ENCODE measurements at regions not wholly inside any gene's neighbourhood (a gene's known extent, or its start where the extent isn't known, plus 50 kb on each side); places are given as distances from the start of the nearest gene placed in this dataset.
A peak's percentile ranks its signal among the peaks of the same experiment; 100 is the strongest.
"Not testable (repeated sequence)": the region's sequence is repeated elsewhere in the genome, so short reads cannot be mapped to it uniquely, and the experiment has no call there.

DNA sequence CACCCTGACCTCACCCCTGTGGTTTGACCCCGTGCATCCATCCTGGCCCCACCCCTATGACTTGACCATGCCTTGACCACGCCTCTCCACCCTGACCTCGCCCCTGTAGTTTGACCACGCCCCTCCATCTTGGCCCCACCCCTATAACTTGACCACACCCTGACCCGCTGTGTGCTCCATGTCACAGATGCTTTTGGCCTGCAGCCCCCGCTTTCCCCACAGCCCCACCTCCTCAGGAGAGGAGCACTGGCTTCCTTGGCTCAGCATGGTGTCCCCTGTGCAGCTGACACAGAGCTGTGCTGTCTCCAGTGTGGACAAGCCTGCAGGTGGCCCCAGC, 269.9 kb upstream of the SFSWAP start:
- no peak for DNase-seq

DNA sequence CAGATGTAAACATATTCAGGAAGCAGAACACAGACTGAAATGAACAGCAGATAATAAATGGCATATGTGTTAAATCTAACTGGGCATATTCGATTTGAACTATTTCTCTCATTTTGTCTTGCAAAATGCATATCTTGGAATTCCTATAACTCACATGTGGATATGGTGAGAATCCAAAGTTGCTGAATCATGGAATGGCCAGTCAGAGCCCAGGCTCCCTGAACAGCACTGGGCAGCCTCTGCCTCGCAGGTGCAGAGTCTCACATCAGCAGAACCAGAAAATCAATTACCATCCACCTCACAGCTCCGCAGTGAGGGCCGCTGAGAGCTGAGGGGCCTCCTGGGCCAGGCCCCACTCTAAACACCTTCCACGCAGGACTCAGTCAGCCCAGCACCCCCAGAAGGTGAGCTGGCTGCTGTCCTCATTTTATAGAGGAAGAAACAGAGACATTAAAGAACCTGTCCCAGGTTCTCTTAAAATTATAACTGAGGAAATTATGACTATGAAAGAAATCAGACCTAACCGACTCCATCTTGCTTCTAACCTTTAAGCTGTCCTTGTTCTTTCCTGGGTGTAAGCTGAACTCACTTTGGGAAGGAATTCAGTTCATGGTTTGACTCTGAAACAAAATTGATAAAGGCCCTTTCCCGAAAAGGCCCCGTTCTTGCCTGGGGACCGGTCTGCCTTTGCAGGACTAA, 269.1 kb upstream of the SFSWAP start:
- DNase-seq, result no peak

DNA sequence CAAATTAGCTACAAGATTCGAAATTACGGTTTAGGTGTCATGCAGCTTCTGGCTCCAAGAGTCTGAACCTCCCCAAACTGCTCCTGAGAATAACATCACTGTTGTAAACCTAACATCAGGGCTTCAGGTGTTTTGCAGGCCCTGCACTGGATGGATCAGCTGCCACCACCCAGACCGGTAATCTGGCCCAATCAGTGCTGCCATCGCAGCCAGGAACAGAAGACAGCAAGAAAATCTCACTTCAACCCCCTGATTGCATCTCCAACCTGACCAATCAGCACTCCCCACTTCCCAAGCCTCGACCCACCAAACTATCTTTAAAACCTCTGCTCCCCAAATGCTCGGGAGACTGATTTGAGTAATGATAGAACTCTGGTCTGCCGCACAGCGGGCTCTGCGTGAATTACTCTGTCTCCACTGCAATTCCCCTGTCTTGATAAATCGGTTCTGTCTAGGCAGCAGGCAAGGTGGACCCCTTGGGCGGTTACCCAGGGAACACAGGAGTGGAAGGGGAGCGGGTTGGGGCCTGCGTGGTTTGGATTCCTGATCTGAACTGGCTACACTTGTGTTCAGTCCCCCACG, 268.5 kb upstream of the SFSWAP start:
- DNase-seq, result no peak

DNA sequence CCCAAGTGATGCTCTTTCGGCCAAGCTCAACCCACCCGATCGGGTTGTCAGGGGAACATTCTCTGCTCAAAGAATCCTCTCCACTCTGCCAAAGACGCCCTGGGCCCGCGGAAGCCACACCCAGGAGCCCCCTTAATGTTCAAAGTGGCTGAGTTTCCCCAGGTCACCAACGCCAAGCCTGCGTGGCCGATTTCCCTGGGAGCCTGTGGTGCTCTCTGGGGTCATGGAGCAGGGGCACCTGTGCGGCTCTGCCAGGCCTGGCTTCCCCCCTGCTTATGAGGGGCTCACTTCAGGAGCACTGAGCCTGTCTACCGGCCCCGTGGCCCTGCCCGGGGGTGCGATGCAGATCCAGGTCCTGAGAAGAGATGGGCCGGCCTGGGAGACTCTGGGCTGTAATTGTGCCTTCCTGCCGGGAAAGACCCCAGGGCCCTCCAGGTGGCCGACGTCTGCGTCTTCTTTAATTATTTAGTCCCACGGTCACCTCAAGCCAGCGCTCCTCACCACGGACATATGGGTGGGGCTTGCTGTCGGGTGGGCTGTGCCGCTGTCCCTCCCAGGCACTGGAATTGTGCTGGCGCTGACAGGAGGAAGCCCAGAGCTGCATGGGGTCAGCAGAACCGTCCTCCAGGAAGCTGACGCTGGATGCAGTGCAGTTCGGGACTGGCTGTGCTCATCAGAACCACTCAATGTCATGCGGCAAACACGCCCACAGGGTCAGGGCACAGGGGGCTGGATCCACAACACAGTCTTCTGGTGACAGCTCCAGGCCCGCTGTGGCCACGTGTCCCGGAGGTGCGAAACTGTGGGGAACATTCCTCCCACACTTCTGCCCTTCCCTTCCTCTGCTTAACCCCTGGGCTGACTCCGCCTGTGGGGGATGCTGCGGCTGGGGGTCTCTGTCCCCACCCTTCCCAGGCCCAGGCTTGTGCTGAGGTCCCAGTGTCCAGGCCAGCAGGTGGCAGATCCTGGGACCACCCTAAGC, 267.6 kb upstream of the SFSWAP start:
- DNase-seq, result no peak

DNA sequence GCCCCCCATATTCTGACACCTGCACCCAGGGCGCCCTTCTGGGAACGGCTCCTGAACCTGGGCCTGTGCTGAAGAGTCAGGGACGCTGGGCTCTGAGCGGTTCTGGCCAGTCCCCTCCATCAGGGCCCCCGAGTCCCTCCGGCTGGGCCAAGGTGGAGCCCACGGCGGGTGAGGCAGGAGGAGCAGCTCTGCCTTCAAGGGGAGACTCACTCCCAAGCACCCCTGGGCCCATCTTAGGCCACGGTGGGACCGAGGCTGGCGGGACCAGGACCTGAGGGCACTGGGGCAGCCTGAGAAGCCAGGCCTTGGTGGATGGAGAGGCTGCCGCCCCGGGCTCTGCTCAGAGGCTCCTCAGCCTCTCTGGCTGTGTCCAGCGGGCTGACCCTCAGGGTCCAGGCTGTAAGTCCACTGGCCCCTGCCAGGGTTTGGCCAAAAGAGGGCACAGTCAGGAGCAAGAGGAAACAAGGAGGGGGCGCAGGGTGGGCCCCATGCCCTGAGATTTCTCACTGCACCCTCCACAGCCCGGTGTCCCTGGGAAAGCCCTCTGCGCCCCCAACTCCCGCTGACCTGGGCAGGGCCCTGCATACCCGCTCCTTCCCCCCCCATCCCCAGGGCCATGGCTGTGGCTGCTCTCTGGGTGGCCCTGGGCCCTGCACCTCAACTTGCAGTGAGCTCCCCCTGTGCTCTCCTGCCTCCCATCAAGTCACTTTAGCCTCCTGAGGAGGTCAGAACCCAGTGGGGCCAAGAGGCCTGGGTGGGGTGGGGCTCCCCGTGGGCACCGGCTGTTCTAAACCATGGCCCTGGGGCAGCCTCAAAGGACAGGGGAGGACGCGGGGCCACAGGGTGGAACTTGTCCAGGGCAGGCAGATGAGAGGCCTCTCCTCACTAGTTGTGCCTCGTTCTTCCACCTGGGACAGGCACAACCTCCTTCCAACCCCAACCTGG, 266.4 kb upstream of the SFSWAP start:
- no peak for DNase-seq

DNA sequence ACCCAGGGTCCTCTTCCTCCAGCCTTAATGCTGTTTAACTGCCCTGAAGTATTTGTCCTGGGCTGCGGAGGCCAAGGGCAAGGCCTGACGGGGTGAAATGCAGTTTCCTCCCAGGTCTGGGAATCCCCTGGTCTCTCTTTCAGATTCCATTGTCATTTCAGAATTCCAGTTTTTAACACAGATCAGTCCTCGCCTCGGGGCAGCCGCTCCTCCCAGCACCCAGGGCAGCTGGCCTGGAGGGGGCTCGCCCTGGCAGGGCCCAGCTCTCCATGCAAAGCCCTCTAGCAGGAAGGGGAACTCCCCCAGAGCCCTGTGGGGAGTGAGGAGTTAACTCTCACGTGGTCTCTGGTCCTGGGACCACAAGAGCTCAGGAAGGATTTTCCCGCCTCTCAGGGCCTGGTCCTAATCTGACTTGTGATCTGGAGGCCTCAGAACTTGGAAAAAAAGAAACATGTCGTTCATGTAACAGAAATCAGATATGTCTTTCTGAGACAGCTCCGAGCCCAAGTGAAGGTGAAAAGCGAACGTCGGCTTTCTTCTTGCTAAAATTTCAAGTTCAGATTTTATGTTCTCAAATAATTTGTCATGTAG, 265.6 kb upstream of the SFSWAP start:
- DNase-seq, result no peak

DNA sequence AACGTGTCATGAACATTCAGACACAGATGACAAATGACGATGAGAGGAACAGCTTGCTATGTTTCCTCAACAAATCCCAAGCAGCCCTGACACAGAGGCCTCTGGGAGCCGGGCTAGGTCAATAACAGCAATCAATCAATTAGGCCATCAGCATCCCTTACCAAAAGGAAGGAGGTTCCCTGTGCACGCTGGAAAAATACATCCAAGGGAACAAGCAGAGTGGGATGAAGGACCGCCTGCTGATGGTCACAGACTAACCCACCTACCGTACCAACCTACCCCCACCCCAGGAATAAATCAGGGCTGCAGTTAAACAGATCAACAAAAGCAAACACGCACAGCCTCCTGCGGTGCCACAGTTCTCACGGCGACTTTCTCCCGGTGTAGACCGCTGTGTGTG, 265.1 kb upstream of the SFSWAP start:
- DNase-seq, result no peak

DNA sequence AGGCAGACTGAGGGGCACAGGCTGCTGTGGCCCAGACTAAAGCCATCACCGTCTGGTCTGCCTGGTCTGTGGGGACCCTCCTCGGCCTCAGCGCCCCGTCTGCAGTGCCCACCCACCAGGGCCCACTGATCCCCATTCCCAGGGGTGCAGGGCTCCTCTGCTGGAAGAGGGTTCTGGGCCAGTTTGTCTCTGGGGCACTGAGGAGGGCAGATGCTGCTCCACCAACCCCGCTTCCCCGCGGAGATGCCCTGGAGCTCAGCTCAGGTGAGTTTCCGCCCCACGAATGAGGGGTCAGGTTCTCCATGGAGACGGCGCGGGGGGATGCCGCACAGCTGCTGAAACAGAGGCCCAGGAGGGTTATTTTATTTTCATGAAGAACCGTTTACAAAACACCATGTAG, 263.3 kb upstream of the SFSWAP start:
- DNase-seq, result not testable (repeated sequence)

DNA sequence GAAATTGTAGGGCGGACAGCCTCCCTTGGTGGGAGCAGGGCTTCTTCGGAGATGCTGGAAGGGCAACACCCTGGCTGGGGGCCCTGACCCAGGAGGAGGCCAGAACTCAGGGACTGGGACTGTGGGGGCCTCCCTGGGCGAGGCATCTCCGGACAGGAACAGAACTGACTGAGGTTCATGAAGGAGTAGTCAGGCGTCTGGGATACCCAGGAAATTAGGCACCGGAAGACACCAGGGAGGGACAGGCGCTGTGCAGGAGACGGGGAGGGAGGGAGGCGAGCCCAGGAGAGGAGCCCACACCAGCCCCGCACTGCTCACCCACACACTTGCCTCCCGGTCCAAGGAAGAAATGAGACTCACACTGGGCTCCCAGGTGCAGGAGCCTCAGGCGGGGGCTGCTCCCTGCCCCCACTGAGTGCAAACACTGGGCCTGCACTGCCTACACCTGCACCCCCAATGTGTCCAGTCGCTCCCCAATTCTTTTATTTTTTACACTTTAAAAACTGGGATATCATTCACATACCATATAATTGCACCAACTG, 262.6 kb upstream of the SFSWAP start:
- no peak for DNase-seq

DNA sequence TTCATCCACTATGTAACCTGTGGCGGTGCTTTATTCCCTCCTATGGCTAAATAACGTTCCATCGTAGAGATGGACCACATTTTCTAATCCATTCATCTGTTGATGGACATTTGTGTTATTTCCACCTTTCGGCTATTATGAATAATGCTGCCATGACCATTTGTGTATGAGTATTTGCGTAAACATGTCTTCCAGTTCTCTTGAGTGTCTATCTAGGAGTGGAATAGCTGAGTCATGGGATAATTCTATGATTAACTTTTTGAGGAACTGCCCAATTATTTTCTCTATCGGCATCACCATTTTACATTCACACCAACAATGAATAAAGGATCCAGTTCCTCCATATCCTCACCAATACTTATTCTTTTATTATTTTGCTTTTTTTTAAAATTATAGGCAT, 261.9 kb upstream of the SFSWAP start:
- no peak for DNase-seq

DNA sequence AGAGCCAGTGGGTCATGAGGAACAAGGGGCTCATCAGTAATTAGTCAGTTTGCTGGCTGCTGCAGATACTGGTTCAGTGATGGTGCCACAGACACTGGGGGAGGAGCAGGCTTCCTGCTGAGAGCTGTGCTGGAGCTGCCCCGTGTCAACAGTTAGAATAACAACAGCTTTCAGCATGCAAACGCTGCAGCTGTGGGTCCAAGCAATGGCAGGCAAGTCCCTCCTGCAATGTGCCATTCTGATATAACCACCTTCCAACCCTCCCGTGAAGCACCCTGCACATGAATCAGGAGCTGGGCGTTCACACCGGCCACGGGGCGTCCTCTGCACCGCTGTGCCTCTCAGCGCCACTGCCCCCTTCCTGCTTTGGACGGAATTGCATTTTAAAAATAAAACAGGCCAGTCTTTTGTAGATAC, 258.4 kb upstream of the SFSWAP start:
- no peak for DNase-seq

DNA sequence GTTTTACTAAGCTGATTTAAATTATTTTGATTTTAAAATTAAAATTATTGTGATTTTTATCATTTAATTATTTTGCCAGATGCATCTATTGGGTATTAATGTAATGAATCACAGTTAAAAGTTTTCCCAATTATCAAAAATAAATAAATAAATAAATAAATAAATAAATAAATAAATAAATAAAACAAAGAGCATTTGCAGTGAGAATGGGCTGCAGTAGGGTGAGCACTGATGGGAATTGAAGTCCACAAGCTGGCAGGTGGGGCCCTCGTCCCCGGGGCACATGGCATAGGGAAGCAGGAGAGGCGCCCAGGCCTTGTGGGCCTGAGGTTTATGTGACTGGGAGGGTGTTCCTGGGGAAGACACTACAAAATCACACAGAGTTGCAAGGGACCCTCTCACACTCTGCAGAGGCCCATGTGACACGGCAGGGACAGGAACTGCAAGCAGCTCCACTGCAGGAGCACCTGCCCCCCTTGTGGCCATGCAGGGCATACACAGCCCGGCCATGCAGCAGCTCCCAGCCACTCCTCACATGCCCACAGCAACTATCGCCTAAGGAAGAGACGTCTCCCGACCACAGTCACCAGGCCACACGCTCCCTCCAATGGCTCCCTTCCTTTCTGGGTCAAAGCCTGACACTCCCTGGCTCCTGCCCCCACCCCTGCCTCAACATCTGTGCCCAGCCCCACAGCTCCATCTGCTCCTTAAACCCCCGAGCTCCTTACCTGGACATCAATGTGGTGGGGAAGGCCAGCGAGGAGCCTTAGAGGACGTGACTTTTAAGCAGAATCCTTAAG, 256.3 kb upstream of the SFSWAP start:
- peak; percentile 23 for DNase-seq

DNA sequence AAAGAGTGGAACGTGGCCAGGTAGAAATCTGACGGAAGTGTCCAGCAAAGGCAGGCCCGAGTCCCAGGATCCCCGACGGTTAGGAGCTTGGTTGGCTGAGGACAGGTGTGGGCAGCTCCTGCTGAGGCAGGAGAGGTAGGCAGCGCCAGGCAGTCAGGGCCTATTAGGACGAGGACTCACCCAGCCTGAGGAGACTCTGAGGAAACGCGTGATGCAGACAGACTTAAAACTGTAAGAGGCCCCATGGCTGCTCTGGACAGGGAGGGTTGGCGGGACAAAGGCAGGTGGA, 255.7 kb upstream of the SFSWAP start:
- DNase-seq, result no peak

DNA sequence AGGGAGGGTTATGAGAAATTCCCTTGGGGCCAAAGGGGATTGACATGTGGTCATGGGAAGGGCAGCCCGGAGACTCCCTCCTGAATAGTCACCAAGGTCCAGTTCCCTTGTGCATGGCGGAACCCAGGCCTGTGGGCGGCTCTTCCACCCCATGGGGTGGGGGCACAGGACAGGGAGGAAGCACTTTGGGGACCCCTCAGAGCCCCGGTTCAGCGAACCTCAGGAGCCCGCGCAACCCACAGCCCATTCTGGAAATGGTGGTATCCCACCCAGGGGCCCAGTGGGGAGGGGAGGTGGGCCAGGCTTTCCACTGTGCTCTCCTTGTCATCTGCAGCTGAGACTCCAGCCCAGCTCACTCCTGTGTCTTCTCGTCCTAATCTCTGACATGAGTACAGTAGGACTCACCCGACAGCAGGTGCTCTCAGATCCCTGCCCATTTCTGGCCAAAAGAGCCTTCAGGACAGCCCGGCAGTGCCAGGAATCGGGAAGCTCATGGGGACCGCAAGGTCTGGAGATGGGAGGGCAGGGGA, 255.2 kb upstream of the SFSWAP start:
- DNase-seq, result no peak

DNA sequence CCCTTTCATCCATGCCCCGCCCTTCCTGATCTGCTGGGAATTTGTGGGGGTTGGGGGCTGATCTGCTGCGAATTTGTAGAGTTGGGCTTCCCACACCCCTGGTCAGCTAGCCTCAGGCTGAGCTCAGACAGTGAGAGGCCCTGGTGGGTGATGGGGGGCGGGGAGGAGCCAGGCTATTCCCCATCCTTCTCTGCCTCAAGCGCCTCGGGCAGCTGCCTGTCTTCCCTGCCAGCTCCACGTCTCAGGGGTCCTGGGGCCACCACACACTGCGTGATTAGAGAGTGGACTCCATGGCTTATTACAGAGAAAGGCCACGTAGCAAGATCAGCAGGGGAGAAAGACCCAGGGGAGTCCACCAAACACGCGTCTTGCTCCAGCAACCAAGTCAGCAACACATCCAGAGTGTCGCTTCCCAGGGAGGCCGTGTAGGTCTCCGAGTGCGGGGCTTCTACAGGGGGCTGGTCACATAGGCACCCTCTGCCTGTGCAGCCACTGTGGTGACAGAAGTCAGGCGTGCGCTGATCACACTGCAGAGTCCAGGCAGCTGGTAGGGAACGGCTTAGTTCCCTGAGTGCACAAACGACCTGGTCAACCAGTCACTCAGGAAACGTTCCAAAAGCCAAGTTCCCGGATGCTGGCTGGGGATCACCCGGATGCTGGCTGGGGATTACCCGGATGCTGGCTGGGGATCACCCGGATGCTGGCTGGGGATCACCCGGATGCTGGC, 254.4 kb upstream of the SFSWAP start:
- DNase-seq, result no peak

DNA sequence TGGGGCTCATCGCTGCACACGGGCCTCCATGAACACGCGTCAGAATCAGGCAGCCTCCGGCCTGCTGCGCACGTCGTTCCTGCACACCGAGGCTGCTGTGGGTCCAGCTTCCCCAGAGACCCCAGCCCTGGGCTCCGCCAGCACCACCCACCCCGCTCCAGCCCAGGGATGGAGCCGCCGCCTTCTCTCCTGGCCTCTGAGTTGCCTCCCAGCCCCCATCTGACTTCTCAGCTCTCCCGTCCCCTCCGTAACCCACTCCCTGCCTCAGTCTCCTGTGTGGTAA, 253.9 kb upstream of the SFSWAP start:
- no peak for DNase-seq

DNA sequence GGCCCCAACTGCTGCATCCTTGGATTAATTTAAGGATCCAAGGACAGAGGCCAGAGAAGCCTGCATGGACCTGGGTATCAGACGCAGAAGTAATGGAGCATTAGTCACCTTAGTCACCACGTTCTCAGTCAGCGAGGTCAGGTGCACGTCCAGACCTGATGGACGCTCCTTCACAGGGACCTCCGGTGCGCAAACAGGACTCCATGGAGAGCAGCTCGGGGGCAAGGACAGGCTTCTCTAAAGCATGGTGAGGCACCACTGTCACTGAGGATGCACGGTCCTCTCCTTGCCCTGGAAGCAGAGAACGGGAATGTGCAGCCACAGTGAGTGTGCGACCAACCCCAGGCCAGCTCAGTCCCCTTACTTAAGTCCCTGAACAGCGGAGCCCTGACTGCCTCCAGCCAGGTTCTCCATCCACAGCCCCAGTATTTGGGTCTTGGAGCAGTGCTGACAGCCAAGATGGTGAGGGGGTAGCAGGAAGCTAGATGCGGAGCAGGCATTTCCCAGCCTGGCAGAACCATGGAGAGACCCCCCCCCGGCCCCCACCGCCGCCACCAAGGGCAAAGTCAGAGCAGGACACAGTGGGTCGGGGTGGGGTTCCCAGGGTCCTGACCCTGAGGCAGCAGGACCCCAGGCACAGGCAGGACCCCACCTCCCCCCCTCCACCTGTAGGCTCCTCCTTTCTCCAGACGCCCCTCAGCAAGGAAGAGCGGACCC, 253.4 kb upstream of the SFSWAP start:
- DNase-seq, result no peak

DNA sequence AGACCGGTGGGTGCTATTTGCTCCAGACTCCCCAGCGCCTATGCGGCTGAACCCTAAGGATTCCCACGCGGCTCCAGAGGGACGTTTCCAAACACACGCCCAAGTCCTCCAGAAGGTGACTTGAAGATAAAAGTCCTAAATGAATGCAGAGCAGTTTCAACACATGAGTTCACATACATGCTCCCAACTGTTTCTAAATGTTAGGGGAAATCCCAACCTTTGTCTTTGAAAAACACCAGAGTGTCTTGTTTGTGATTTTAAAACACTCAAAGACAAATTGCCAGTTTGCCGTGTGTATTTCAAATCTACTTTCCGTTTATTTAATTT, 252.9 kb upstream of the SFSWAP start:
- DNase-seq, result no peak

DNA sequence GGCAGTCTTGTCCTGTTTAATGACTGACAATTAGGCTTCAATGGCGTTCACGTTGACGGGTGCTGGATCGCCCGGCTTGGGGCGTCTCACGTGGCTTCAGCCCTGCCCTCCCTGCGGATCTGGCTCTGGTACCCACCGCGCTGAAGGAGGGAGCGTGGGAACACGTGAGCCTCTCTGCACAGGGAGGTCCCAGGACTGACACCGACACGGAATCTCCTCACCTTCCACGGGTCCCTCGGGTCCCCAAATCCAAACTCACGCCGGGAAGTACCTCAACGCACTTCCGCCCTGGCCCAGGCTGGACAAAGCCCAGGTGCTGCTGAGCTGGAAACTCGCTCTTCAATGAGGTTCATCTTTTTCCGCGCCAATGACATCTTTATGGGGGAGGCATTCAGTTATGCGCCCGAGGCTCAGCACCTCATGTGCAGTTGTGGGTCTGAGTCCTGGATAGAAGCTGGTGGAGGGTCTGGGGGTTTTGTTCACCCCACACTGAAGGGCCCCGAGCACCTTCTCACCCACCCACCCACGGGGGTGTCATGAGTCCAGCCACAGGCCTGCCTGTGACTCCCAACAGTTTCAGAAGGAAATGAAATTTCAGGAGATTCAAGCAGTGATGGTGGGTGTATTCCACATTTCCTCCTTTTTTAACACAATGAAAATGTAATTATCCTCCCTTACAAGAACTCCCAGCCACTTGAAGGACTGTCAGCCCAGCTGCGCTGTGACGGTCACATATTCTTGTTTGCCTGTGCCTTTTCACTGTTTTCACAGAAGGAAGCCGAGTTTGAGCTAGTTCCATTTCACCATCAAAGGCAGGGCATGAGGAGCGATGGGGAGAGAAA, 251.7 kb upstream of the SFSWAP start:
- DNase-seq, result no peak

All from hindlimb muscle (tissue), 1 donor.